Activated CD8-positive, alpha-beta memory T cell treated with anti-CD3 and anti-CD28 coated beads, Interleukin-2, amount 50 U/mL, for 48 hours (primary cell): ENCODE measurements at regions not wholly inside any gene's neighbourhood (a gene's known extent, or its start where the extent isn't known, plus 50 kb on each side); places are given as distances from the start of the nearest gene placed in this dataset.

Source experiments
- DNase-seq: peaks from one replicate; pipeline ENCODE4 v3.0.0-alpha.2; 2020

- peak; percentile 67 for DNase-seq
Measured at GRCh38 chr3:187958432-187959003, 195.4 kb upstream of the LPP start.

GRCh38 chr3:187960820-187961219 lies 193.1 kb upstream of the LPP start:
- no peak for DNase-seq

GRCh38 chr3:187961366-187961765 lies 192.6 kb upstream of the LPP start:
- no peak for DNase-seq

- no peak for DNase-seq
Measured at GRCh38 chr3:187963003-187963676, 190.8 kb upstream of the LPP start.

GRCh38 chr3:187963677-187964385 lies 190.1 kb upstream of the LPP start:
- no peak for DNase-seq

- no peak for DNase-seq
Measured at GRCh38 chr3:187964760-187965159, 189.2 kb upstream of the LPP start.

- no peak for DNase-seq
Measured at GRCh38 chr3:187966096-187966495, 187.9 kb upstream of the LPP start.

GRCh38 chr3:187966636-187967406 lies 187.1 kb upstream of the LPP start:
- no peak for DNase-seq

GRCh38 chr3:187967993-187968392 lies 186.0 kb upstream of the LPP start:
- DNase-seq: no peak

GRCh38 chr3:187968883-187969580 lies 184.9 kb upstream of the LPP start:
- no peak for DNase-seq

- DNase-seq: no peak
Measured at GRCh38 chr3:187969581-187969950, 184.4 kb upstream of the LPP start.

GRCh38 chr3:187970106-187970505 lies 183.9 kb upstream of the LPP start:
- no peak for DNase-seq

GRCh38 chr3:187971629-187972028 lies 182.3 kb upstream of the LPP start:
- no peak for DNase-seq

GRCh38 chr3:187972454-187972853 lies 181.5 kb upstream of the LPP start:
- no peak for DNase-seq

GRCh38 chr3:187973977-187974870 lies 179.7 kb upstream of the LPP start:
- DNase-seq: no peak

GRCh38 chr3:187974871-187975271 lies 179.1 kb upstream of the LPP start:
- no peak for DNase-seq

- DNase-seq: no peak
Measured at GRCh38 chr3:187975561-187976364, 178.2 kb upstream of the LPP start.

GRCh38 chr3:187976365-187976900 lies 177.5 kb upstream of the LPP start:
- DNase-seq: no peak

GRCh38 chr3:187977659-187978058 lies 176.3 kb upstream of the LPP start:
- no peak for DNase-seq

GRCh38 chr3:187978433-187979011 lies 175.4 kb upstream of the LPP start:
- DNase-seq: no peak
